HepG2 (cell line): ENCODE measurements at regions not wholly inside any gene's neighbourhood (a gene's known extent, or its start where the extent isn't known, plus 50 kb on each side); places are given as distances from the start of the nearest gene placed in this dataset.

ENCODE experiments used
- ATAC-seq: fragments of 200-7000 bp; cut with Tn5 transposase; 3 replicates; pipeline ENCODE4 v1.9.1; 2020; ENCODE audit warnings: mild to moderate bottlenecking, moderate library complexity
- BruUV-seq: library from RNA; stranded (reverse); fragments of 400-500 nt; replicated peaks from 2 replicates; lab custom pipeline; 2021; lab: Mats Ljungman, UMichigan
- CTCF ChIA-PET: fragments of 300-600 bp; formaldehyde crosslinking; extraction: SDS; loops from one replicate; lab custom pipeline; 2021; ENCODE audit warnings: low total read pairs, inconsistent platforms, low intra/inter-chr PET ratio; lab: Yijun Ruan, JAX
- POLR2A ChIA-PET: fragments of 350-600 bp; sonication (Branson Sonifier 250); formaldehyde crosslinking; loops from one replicate; lab custom pipeline; 2020; ENCODE audit warnings: antibody characterized with exemption, inconsistent platforms; lab: Yijun Ruan, JAX
- DNase-seq: peaks from one replicate; pipeline ENCODE4 v3.0.0-alpha.2; 2015; ENCODE audit warnings: low spot score
- FAIRE-seq: peaks from 3 replicates; lab custom pipeline; 2011; peaks lifted over from hg19 to GRCh38; lab: Jason Lieb, UNC
- H2AFZ ChIP-seq: one replicate; pipeline ENCODE4 v1.6.1; 2011; ENCODE audit warnings: low read length, inconsistent platforms
- H3K27ac ChIP-seq: fragments of 300-600 bp; 3 replicates; pipeline ENCODE4 v1.8.0; 2011; ENCODE audit warnings: mixed run types, mild to moderate bottlenecking, mixed read lengths, low read length, inconsistent platforms; ENCODE audit not compliant: insufficient read depth; ENCODE audit errors: extremely low read length
- H3K27me3 ChIP-seq, 2 experiments: fragments of 200-600 bp in 1 of 2; 2 replicates in 1 of 2; 3 replicates in 1 of 2; pipeline versions ENCODE4 v1.6.0 to v1.8.0; 2011; ENCODE audit warnings: low read length in 2 of 2, mild to moderate bottlenecking in 2 of 2, moderate library complexity in 2 of 2, inconsistent platforms in 1 of 2; ENCODE audit not compliant: insufficient read depth in 2 of 2, control insufficient read depth in 1 of 2
- H3K36me3 ChIP-seq, 2 experiments: fragments of 200-600 bp in 1 of 2; replicated peaks in 1 of 2; 2 replicates in 1 of 2; 3 replicates in 1 of 2; pipeline versions ENCODE4 v1.5.1 to v1.8.0; 2011; ENCODE audit warnings: low read length in 2 of 2, inconsistent platforms in 1 of 2; ENCODE audit not compliant: insufficient read depth in 2 of 2, control insufficient read depth in 1 of 2
- H3K4me1 ChIP-seq: 2 replicates; pipeline ENCODE4 v1.5.1; 2012; ENCODE audit warnings: low read length, inconsistent platforms; ENCODE audit not compliant: insufficient read depth
- H3K4me2 ChIP-seq: 2 replicates; pipeline ENCODE4 v1.6.0; 2011; ENCODE audit warnings: low read depth, low read length, inconsistent platforms
- H3K4me3 ChIP-seq, 3 experiments: fragments of 200-600 bp in 1 of 3; sonication (generic), shearing (Covaris generic) in 1 of 3; replicated peaks in 1 of 3; 2 replicates each; pipeline ENCODE4 v1.5.1; 2011 to 2016; ENCODE audit warnings: low read length in 3 of 3, inconsistent platforms in 2 of 3, low read depth in 2 of 3, mild to moderate bottlenecking in 2 of 3, control low read depth in 1 of 3, mixed read lengths in 1 of 3; ENCODE audit not compliant: insufficient read depth in 1 of 3
- H3K79me2 ChIP-seq: one replicate; pipeline ENCODE4 v1.6.1; 2011; ENCODE audit warnings: low read length, inconsistent platforms; ENCODE audit not compliant: insufficient read depth
- H3K9ac ChIP-seq: 2 replicates; pipeline ENCODE4 v1.6.0; 2011; ENCODE audit warnings: mild to moderate bottlenecking, low read depth, low read length, inconsistent platforms; ENCODE audit not compliant: insufficient read depth
- H3K9me3 ChIP-seq: 2 replicates; pipeline ENCODE4 v1.5.1; 2012; ENCODE audit warnings: mild to moderate bottlenecking, low read length
- H4K20me1 ChIP-seq: 2 replicates; pipeline ENCODE4 v1.6.0; 2011; ENCODE audit warnings: inconsistent platforms, mild to moderate bottlenecking, low read length, moderate library complexity; ENCODE audit not compliant: insufficient read depth
- ARHGAP35 ChIP-seq: sonication (generic); formaldehyde crosslinking; IDR thresholded peaks from 2 replicates; pipeline ENCODE4 v1.9.0; 2022; ENCODE audit warnings: mild to moderate bottlenecking, inconsistent platforms, moderate library complexity, missing genetic modification reagents, borderline replicate concordance
- ATM ChIP-seq: fragments of 450-650 bp; IDR thresholded peaks from 2 replicates; pipeline ENCODE4 v1.7.1; 2017; ENCODE audit warnings: mild to moderate bottlenecking, borderline replicate concordance
- CCAR2 ChIP-seq: fragments of 200-400 bp; formaldehyde crosslinking; optimal IDR thresholded peaks from 2 replicates; pipeline ENCODE3; 2018; ENCODE audit warnings: low read depth, mild to moderate bottlenecking, low read length, moderate library complexity
- GMEB1 ChIP-seq: sonication (generic); formaldehyde crosslinking; IDR thresholded peaks from 2 replicates; pipeline ENCODE4 v1.5.1; 2020; ENCODE audit warnings: missing genetic modification reagents, mild to moderate bottlenecking, borderline replicate concordance
- KIAA2018 ChIP-seq: sonication (generic); formaldehyde crosslinking; IDR thresholded peaks from 2 replicates; pipeline ENCODE4 v1.5.0; 2020; ENCODE audit warnings: mild to moderate bottlenecking, missing genetic modification reagents, borderline replicate concordance
- MTF1 ChIP-seq: sonication (generic); formaldehyde crosslinking; IDR thresholded peaks from 2 replicates; pipeline ENCODE4 v1.5.0; 2020; ENCODE audit warnings: missing genetic modification reagents
- POGZ ChIP-seq: sonication (generic); formaldehyde crosslinking; IDR thresholded peaks from 2 replicates; pipeline ENCODE4 v1.4.0; 2020; ENCODE audit warnings: mild to moderate bottlenecking, missing genetic modification reagents
- SP140L ChIP-seq: sonication (generic); formaldehyde crosslinking; IDR thresholded peaks from 2 replicates; pipeline ENCODE4 v1.4.0; 2020; ENCODE audit warnings: missing genetic modification reagents, borderline replicate concordance
- SRSF1 ChIP-seq: fragments of 200-400 bp; formaldehyde crosslinking; optimal IDR thresholded peaks from 2 replicates; pipeline ENCODE3; 2017; ENCODE audit warnings: mild to moderate bottlenecking, low read depth, low read length, moderate library complexity
- ZNF143 ChIP-seq: sonication (generic); formaldehyde crosslinking; IDR thresholded peaks from 2 replicates; pipeline ENCODE4 v1.4.0; 2020; ENCODE audit warnings: missing genetic modification reagents
- ZNF337 ChIP-seq: sonication (generic); formaldehyde crosslinking; IDR thresholded peaks from 2 replicates; pipeline ENCODE4 v1.5.1; 2020; ENCODE audit warnings: missing genetic modification reagents, low read depth, mild to moderate bottlenecking, borderline replicate concordance
- ZNF589 ChIP-seq: sonication (generic); formaldehyde crosslinking; conservative IDR thresholded peaks from 2 replicates; pipeline ENCODE4 v1.8.0; 2022; ENCODE audit warnings: mild to moderate bottlenecking, moderate library complexity, missing genetic modification reagents
- WGBS: methylation state at CpG from one replicate; pipeline ENCODE4 v1.1.6; 2017; ENCODE audit warnings: low lambda C conversion rate; 5-methylcytosine and 5-hydroxymethylcytosine counted together
- in situ Hi-C: cut with HindIII; loops from 2 replicates; pipeline ENCODE4 v1.10.0; 2017; ENCODE audit warnings: low pct_unique_long_range_greater_than_20kb; ENCODE audit not compliant: extremely low pct_ligation_motif_present
- intact Hi-C: fragments of 100-400 bp; cut with micrococcal nuclease; formaldehyde crosslinking; loops from one replicate; pipeline ENCODE4 v1.10.0; 2022; ENCODE audit not compliant: unreplicated experiment
- TF ChIP-seq, protein P1 (sequence below): sonication (generic); formaldehyde crosslinking; IDR thresholded peaks from 2 replicates; pipeline ENCODE4 v1.4.0; 2020; ENCODE audit warnings: missing genetic modification reagents, low read depth, mild to moderate bottlenecking, borderline replicate concordance

DNA sequence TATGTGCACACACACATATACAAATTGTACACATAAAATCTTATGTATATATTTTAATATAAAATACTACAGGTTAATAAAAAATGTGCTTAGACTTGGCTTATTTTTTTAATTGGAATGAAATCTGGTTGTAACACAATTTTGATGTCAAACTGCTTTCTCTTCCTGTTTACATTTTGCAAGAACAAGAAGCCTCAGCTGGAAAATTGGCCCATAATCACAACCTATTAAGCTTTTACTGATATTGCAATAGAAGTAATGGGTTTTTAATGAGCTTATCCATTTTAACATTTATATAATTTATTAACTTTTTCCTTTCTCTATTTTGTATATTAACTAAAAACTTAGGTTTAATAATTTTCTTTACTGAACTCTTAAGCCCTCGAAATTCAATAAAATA, 165.9 kb downstream of the PCDH10 start:
- intact Hi-C loops (no loop called here), in situ Hi-C loops (no loop called here)
- ATAC-seq, result no peak
- Histone ChIP-seq H3K4me2 (no peak overlapping the region), H4K20me1 (no peaks in the 10 kb centered on the region), H3K36me3 (no peaks in the 10 kb centered on the region), H3K9ac (no peak overlapping the region), H3K79me2 (no peaks in the 10 kb centered on the region), H3K4me3 (no peak overlapping the region), H3K9me3 (no peaks in the 10 kb centered on the region), H2AFZ (no peak overlapping the region), H3K27ac (no peak overlapping the region), H3K4me1 (no peaks in the 10 kb centered on the region), H3K27me3 (no peaks in the 10 kb centered on the region)
- CTCF ChIA-PET, result no interaction called here
- WGBS, result 0% methylated on average over 1 of the region's 1 CpG
- POLR2A ChIA-PET, result no interaction called here
- BruUV-seq, result no TSS peak
- no peak for FAIRE-seq
- DNase-seq, result no peak
- TF ChIP-seq POGZ, result no peak
- TF ChIP-seq KIAA2018 (CRISPR knock-in tag), result no peak
- no peak for TF ChIP-seq ZNF143 (CRISPR knock-in tag)
- TF ChIP-seq GMEB1, result no peak
- TF ChIP-seq, protein P1, sequence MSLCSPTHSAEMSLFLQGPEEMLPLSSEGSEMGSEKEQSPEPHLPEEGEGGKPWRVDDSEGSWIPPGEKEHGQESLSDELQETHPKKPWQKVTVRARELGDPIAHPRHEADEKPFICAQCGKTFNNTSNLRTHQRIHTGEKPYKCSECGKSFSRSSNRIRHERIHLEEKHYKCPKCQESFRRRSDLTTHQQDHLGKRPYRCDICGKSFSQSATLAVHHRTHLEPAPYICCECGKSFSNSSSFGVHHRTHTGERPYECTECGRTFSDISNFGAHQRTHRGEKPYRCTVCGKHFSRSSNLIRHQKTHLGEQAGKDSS (CRISPR knock-in tag), result no peak
- no peak for TF ChIP-seq ARHGAP35 (CRISPR knock-in tag)
- TF ChIP-seq CCAR2, result no peak
- no peak for TF ChIP-seq MTF1
- TF ChIP-seq ZNF589 (CRISPR knock-in tag), result no peak
- TF ChIP-seq SRSF1, result no peak
- TF ChIP-seq ZNF337 (CRISPR knock-in tag), result no peak
- TF ChIP-seq ATM, result no peak
- TF ChIP-seq SP140L (CRISPR knock-in tag), result no peak
